ENCODE measurements at regions not wholly inside any gene's neighbourhood (a gene's known extent, or its start where the extent isn't known, plus 50 kb on each side); places are given as distances from the start of the nearest gene placed in this dataset.

DNA sequence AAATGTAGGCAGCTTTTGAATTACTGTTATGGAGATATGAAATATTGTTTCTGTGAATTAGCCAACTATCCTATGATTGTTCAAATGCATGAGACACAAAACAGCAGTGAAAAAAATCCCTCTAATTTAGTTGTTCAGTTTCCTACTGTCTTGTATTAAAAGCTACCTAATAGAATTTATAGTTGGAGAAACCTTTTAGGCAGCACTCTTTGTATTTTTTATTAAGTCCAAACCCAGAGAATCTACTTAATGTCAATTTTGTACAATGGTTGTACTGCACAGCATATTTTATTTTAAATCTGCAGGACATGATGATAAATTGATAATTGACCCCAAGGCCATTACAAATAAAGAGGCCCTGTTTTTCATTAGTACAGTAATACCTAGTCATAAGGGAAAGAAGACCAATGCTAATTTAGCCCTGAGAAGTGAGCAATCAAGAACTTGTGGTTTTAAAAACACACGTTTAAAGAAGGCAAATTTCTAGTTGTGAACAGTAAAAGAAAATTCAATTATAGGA is 607.5 kb downstream of the ISL1 start:
- no peaks in the 10 kb centered on the region for H3K4me1 Mint-ChIP-seq (ENCODE audit: low read depth)
- ATAC-seq (ENCODE audit: poor library complexity) (no peak), DNase-seq (no peak)
- POLR2A ChIA-PET = no interaction called here
- no peaks in the 10 kb centered on the region for H3K9me3 Mint-ChIP-seq
- TF ChIP-seq CTCF (IDR thresholded peaks at IDR 0.05) = no peak
- H3K27me3 ChIP-seq (ENCODE audit: control insufficient read depth in 1 of 2, insufficient read depth in 2 of 2, low read length in 2 of 2) = no peaks in the 10 kb centered on the region
- H3K9me3 ChIP-seq (ENCODE audit: control insufficient read depth in 1 of 2, insufficient read depth in 1 of 2, low read length in 2 of 2) = peaks cover 0 to 8% of the 10 kb centered on the region in 2 experiments
- intact Hi-C loops (cut with DNase I, micrococcal nuclease) = no loop called here
- H3K36me3 Mint-ChIP-seq (ENCODE audit: low read depth) = no peaks in the 10 kb centered on the region
- H3K4me1 ChIP-seq (ENCODE audit: insufficient read depth, low read length) = no peaks in the 10 kb centered on the region
- H3K4me3 Mint-ChIP-seq = no peak overlapping the region
- H3K27me3 Mint-ChIP-seq = no peaks in the 10 kb centered on the region
- CTCF ChIA-PET = no interaction called here
- no peak overlapping the region for H3K4me3 ChIP-seq (ENCODE audit: low read length)
- H3K27ac ChIP-seq (ENCODE audit: low read depth in 1 of 2, low read length in 2 of 2) = no peak overlapping the region
- no peaks in the 10 kb centered on the region for H3K36me3 ChIP-seq (ENCODE audit: insufficient read depth, low read length)
- H3K27ac Mint-ChIP-seq = no peak overlapping the region

DNA sequence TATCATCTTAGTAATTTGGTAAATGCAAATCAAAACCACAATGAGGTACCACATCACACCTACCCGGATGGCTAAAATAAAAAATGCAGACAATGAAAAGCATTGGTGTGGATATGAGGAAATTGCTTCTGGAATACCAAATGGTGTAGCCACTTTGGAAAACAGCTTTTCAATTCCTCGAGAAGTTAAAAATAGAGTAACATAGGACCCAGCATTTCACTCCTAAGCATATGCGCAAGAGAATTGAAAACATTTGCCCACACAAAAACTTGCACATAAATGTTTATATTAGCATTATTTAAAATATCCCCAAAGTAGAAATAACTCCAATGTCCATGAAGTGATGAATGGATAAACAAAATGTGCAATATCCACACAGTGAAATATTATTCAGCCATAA is 608.7 kb downstream of the ISL1 start:
- POLR2A ChIA-PET = no interaction called here
- DNase-seq = no peak
- no peak overlapping the region for H3K4me3 Mint-ChIP-seq

GRCh38 chr5:51995773-51996306 is 612.6 kb downstream of the ISL1 start:
- TF ChIP-seq CTCF (IDR thresholded peaks at IDR 0.05) = no peak
- H3K4me1 ChIP-seq (ENCODE audit: insufficient read depth, low read length) = no peaks in the 10 kb centered on the region
- H3K27ac ChIP-seq (ENCODE audit: low read depth in 1 of 2, low read length in 2 of 2) = no peak overlapping the region
- ChIA-PET POLR2A (no interaction called here), CTCF (no interaction called here)
- Mint-ChIP-seq H3K36me3 (ENCODE audit: low read depth) (no peaks in the 10 kb centered on the region), H3K27me3 (no peaks in the 10 kb centered on the region), H3K27ac (no peak overlapping the region), H3K4me3 (no peak overlapping the region), H3K9me3 (peaks cover 2% of the 10 kb centered on the region), H3K4me1 (ENCODE audit: low read depth) (no peaks in the 10 kb centered on the region)
- no peak overlapping the region for H3K4me3 ChIP-seq (ENCODE audit: low read length)
- ATAC-seq (ENCODE audit: poor library complexity) (no peak), DNase-seq (no peak)
- intact Hi-C loops (cut with DNase I, micrococcal nuclease) = no loop called here
- H3K9me3 ChIP-seq (ENCODE audit: control insufficient read depth in 1 of 2, insufficient read depth in 1 of 2, low read length in 2 of 2) = peaks cover 0 to 10% of the 10 kb centered on the region in 2 experiments
- H3K27me3 ChIP-seq (ENCODE audit: control insufficient read depth in 1 of 2, insufficient read depth in 2 of 2, low read length in 2 of 2) = no peaks in the 10 kb centered on the region
- H3K36me3 ChIP-seq (ENCODE audit: insufficient read depth, low read length) = no peaks in the 10 kb centered on the region

More for the DNA sequence above, 608.7 kb downstream of the ISL1 start:
- H3K27ac ChIP-seq (ENCODE audit: low read depth in 1 of 2, low read length in 2 of 2) = no peak overlapping the region
- Mint-ChIP-seq H3K9me3 (no peaks in the 10 kb centered on the region), H3K27me3 (no peaks in the 10 kb centered on the region), H3K36me3 (ENCODE audit: low read depth) (no peaks in the 10 kb centered on the region), H3K4me1 (ENCODE audit: low read depth) (no peaks in the 10 kb centered on the region), H3K27ac (no peak overlapping the region)
- H3K36me3 ChIP-seq (ENCODE audit: insufficient read depth, low read length) = no peaks in the 10 kb centered on the region
- ATAC-seq (ENCODE audit: poor library complexity) = no peak
- intact Hi-C loops (cut with DNase I, micrococcal nuclease) = no loop called here
- no peak overlapping the region for H3K4me3 ChIP-seq (ENCODE audit: low read length)
- TF ChIP-seq CTCF (IDR thresholded peaks at IDR 0.05) = no peak
- CTCF ChIA-PET = no interaction called here
- H3K27me3 ChIP-seq (ENCODE audit: control insufficient read depth in 1 of 2, insufficient read depth in 2 of 2, low read length in 2 of 2) = no peaks in the 10 kb centered on the region
- H3K4me1 ChIP-seq (ENCODE audit: insufficient read depth, low read length) = no peaks in the 10 kb centered on the region
- peaks cover 0 to 8% of the 10 kb centered on the region in 2 experiments for H3K9me3 ChIP-seq (ENCODE audit: control insufficient read depth in 1 of 2, insufficient read depth in 1 of 2, low read length in 2 of 2)
